HEK293T (cell line): ENCODE measurements at regions not wholly inside any gene's neighbourhood (a gene's known extent, or its start where the extent isn't known, plus 50 kb on each side); places are given as distances from the start of the nearest gene placed in this dataset.
"Not testable (repeated sequence)": the region's sequence is repeated elsewhere in the genome, so short reads cannot be mapped to it uniquely, and the experiment has no call there.

Source experiments
- CTCF ChIA-PET: fragments of 350-600 bp; formaldehyde crosslinking; extraction: SDS; loops from one replicate; lab custom pipeline; 2021; ENCODE audit warnings: antibody characterized with exemption, inconsistent platforms; lab: Yijun Ruan, JAX
- POLR2A ChIA-PET: fragments of 350-600 bp; formaldehyde crosslinking; extraction: SDS; loops from one replicate; lab custom pipeline; 2020; ENCODE audit warnings: antibody characterized with exemption, inconsistent platforms; lab: Yijun Ruan, JAX
- DNase-seq: peaks from one replicate; pipeline ENCODE4 v3.0.0; 2012; ENCODE audit warnings: mixed read lengths; ENCODE audit errors: extremely low spot score
- ARNT ChIP-seq: fragments of 450-650 bp; IDR thresholded peaks from 2 replicates; pipeline ENCODE4 v1.6.1; 2017; ENCODE audit warnings: mild to moderate bottlenecking
- BHLHE40 ChIP-seq: fragments of 450-650 bp; IDR thresholded peaks from 2 replicates; pipeline ENCODE4 v1.6.1; 2016; ENCODE audit warnings: mild to moderate bottlenecking, moderate library complexity, borderline replicate concordance
- CTBP1 ChIP-seq: fragments of 450-650 bp; IDR thresholded peaks from 2 replicates; pipeline ENCODE4 v1.6.1; 2016; ENCODE audit warnings: borderline replicate concordance
- ELF4 ChIP-seq: fragments of 450-650 bp; IDR thresholded peaks from 2 replicates; pipeline ENCODE4 v1.6.1; 2017; ENCODE audit warnings: antibody characterized with exemption
- FOXA1 ChIP-seq: fragments of 450-650 bp; IDR thresholded peaks from 2 replicates; pipeline ENCODE4 v1.6.1; 2016; ENCODE audit warnings: mild to moderate bottlenecking
- FOXK2 ChIP-seq: fragments of 450-650 bp; IDR thresholded peaks from 2 replicates; pipeline ENCODE4 v1.6.1; 2016; ENCODE audit warnings: mild to moderate bottlenecking
- FOXM1 ChIP-seq: fragments of 450-650 bp; IDR thresholded peaks from 2 replicates; pipeline ENCODE4 v1.6.1; 2017; ENCODE audit warnings: mild to moderate bottlenecking, borderline replicate concordance
- L3MBTL2 ChIP-seq: fragments of 450-650 bp; conservative IDR thresholded peaks from 2 replicates; pipeline ENCODE4 v1.6.1; 2016; ENCODE audit warnings: mild to moderate bottlenecking
- LEF1 ChIP-seq: fragments of 450-650 bp; IDR thresholded peaks from 2 replicates; pipeline ENCODE4 v1.6.1; 2017; ENCODE audit warnings: mild to moderate bottlenecking, borderline replicate concordance
- NFRKB ChIP-seq: fragments of 450-650 bp; IDR thresholded peaks from 2 replicates; pipeline ENCODE4 v1.6.1; 2016; ENCODE audit warnings: mild to moderate bottlenecking, moderate library complexity
- SP1 ChIP-seq: fragments of 450-650 bp; IDR thresholded peaks from 2 replicates; pipeline ENCODE4 v1.6.1; 2017
- SUZ12 ChIP-seq: fragments of 450-650 bp; IDR thresholded peaks from 2 replicates; pipeline ENCODE4 v1.6.1; 2016; ENCODE audit warnings: mild to moderate bottlenecking
- TARDBP ChIP-seq: fragments of 450-650 bp; IDR thresholded peaks from 2 replicates; pipeline ENCODE4 v1.6.1; 2016
- ZNF384 ChIP-seq: fragments of 450-650 bp; IDR thresholded peaks from 2 replicates; pipeline ENCODE4 v1.6.1; 2016
- TF ChIP-seq, protein P1 (sequence below): fragments of 450-650 bp; IDR thresholded peaks from 2 replicates; pipeline ENCODE4 v1.6.1; 2016

DNA sequence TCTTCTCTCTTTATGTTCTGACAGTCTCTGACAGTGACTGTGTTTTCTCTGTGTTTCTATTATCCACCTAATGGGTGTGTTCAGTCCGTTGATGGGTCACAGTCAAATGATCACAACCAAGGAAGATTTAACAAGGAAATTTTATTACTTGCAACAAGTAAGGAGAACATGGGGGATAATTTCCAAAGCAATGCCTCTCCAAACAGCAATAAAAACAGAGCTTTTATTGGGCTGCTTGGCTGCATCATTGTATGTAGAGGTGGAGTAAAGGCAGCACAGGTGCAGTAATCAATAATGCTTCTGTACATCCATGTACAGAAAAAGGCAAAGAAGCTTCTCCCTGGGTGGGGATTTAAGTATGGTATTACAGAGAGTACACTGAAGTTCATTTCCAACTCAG, 1525.6 kb downstream of the REEP3 start:
- ChIA-PET POLR2A (no interaction called here), CTCF (no interaction called here)
- TF ChIP-seq SUZ12 (no peak), ZNF384 (no peak), FOXM1 (no peak), NFRKB (no peak), FOXA1 (no peak), ELF4 (no peak), LEF1 (no peak), ARNT (no peak), SP1 (no peak)
- TF ChIP-seq, protein P1, sequence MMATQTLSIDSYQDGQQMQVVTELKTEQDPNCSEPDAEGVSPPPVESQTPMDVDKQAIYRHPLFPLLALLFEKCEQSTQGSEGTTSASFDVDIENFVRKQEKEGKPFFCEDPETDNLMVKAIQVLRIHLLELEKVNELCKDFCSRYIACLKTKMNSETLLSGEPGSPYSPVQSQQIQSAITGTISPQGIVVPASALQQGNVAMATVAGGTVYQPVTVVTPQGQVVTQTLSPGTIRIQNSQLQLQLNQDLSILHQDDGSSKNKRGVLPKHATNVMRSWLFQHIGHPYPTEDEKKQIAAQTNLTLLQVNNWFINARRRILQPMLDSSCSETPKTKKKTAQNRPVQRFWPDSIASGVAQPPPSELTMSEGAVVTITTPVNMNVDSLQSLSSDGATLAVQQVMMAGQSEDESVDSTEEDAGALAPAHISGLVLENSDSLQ, result no peak
- DNase-seq, result no peak

DNA sequence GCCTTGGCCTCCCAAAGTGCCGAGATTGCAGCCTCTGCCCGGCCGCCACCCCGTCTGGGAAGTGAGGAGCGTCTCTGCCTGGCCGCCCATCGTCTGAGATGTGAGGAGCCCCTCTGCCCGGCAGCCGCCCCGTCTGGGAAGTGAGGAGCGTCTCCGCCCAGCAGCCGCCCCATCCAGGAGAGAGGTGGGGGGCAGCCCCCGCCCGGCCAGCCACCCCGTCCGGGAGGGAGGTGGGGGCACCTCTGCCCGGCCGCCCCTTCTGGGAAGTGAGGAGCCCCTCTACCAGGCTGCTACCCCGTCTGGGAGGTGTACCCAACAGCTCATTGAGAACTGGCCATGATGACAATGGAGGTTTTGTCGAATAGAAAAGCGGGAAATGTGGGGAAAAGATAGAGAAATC, 1530.9 kb downstream of the REEP3 start:
- CTCF ChIA-PET, DNase-seq, POLR2A ChIA-PET: not testable (repeated sequence)

DNA sequence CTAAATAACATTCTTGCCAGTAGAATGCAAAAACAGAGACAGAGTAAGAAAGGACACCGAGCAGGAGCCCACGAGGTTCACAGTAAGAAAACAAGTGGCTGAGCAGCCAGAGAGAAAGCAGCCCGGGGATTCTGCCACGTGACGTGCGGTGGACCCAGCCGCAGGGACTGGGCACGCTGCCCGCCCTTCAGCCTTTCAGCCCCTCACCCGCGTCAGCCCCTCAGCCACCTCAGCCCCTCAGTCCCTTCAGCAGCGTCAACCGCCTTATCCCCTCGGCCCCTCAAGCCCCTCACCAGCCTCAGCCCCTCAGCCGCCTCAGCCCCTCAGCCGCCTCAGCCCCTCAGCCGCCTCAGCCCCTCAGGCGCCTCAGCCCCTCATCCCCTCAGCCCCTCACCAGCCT, 1532.2 kb downstream of the REEP3 start:
- CTCF ChIA-PET, POLR2A ChIA-PET, DNase-seq: not testable (repeated sequence)

DNA sequence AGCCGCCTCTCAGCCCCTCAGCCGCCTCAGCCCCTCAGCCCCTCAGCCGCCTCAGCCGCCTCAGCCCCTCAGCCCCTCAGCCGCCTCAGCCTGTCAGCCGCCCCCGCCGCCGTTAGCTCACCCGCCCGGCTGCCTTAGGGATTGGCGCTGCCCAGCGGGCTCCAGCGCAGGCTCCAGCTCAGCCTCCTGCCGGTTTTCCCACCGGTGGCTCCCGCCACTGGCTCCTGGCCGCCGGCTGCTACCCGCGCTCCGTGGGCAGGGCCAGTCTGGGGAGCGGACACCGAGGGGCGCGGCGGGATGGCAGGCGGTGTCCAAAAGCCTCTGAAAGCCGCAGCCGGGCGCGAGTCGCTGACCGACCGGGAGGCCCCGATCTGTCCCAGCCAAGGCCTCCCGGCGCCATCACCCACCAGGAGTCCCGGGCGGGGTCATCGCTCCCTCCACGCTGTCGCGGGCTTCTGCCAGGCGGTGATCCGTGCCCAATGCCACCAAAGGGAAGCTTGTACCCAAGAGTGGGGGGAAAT, 1532.7 kb downstream of the REEP3 start:
- CTCF ChIA-PET, result not testable (repeated sequence)

DNA sequence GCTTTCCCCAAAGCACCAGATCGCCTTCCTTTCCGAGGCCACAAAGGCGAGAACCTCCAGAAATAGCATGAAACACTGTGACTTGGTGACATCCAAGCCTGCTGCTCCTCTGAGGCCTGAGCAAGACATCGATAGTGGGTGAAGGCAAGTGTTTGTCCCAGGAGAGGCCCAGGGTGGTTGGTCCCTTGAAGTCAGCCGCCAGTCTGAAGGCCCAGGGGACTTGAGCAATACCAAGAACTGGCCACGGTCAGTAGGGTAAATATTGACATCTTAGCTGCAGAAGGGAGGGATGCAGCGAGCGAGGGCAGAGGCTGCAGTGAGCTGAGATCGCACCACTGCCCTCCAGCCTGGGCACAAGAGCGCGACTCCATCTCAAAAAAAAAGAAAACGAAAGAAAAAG, 1533.5 kb downstream of the REEP3 start:
- CTCF ChIA-PET, POLR2A ChIA-PET, DNase-seq: not testable (repeated sequence)

More for the DNA sequence above, 1532.7 kb downstream of the REEP3 start:
- POLR2A ChIA-PET, DNase-seq: not testable (repeated sequence)

DNA sequence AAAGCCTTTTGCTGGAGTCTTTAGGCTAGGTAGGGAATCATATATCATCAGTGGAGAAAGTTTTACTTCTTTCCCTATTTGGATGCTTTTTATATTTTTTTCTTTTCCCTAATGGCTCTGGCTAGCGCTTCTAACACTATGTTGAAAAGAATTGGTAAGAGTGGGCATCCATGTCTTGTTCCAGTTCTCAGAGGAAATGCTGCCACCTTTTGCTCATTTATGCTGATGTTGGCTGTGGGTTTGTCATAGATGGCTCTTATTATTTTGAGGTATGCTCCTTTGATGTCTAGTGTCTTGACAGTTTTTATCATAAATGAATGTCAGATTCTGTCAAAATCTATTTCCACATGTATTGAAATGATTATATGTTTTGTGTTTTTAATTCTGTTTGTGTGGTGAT, 1544.1 kb downstream of the REEP3 start:
- no peak for DNase-seq
- POLR2A ChIA-PET, result no interaction called here
- no peak for TF ChIP-seq FOXM1
- no peak for TF ChIP-seq L3MBTL2
- TF ChIP-seq FOXK2, result no peak
- no peak for TF ChIP-seq NFRKB
- no peak for TF ChIP-seq ZNF384
- no peak for TF ChIP-seq FOXA1
- no peak for TF ChIP-seq ELF4
- no peak for TF ChIP-seq SP1
- TF ChIP-seq LEF1, result no peak
- no peak for TF ChIP-seq BHLHE40
- no peak for TF ChIP-seq SUZ12
- CTCF ChIA-PET, result no interaction called here

DNA sequence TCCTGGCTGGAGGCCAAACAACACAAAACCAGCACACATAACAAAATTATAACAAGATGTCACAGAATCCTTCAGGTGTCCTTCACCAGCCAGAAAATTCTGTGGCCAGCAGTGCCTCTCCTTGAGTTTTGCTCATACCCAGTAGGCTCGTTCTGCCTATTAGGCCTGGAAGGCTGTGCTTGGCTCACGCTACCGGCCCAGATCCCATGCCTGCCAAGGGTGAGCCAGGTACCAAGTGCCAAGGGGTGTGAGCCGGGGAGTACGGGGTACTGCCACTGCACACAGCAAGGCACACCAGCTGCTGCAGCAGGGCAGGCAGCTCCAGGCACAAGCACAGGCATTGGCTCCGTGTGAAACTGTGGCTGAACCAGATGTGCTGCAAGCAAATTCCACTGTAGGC, 1562.0 kb downstream of the REEP3 start:
- ChIA-PET POLR2A (no interaction called here), CTCF (no interaction called here)
- no peak for TF ChIP-seq SP1
- TF ChIP-seq L3MBTL2, result no peak
- TF ChIP-seq, protein P1, result no peak
- no peak for TF ChIP-seq FOXK2
- no peak for TF ChIP-seq ELF4
- TF ChIP-seq CTBP1, result no peak
- no peak for TF ChIP-seq FOXM1
- TF ChIP-seq TARDBP, result no peak
- no peak for TF ChIP-seq ARNT
- no peak for TF ChIP-seq ZNF384
- TF ChIP-seq SUZ12, result no peak
- TF ChIP-seq LEF1, result no peak
- no peak for TF ChIP-seq FOXA1
- TF ChIP-seq BHLHE40, result no peak
- DNase-seq, result no peak

DNA sequence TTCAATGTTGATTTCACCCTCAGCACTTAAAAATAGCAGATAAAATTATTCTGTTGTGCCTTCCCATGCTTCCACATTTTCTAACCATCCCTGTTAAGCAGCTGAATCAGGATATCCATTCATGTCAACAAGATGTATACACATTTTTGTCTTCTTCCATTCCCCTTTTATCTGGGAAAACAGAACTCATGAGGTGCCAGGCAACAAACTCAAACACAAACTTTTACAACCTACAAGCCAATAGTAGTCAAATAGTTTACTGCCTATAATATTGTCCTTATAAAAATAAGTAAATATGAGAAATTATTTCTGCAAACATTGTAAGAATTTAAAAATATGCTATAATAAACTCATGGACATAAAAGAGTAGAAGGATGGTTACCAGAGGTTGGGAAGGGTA, 1569.8 kb downstream of the REEP3 start:
- ChIA-PET CTCF (no interaction called here), POLR2A (no interaction called here)
- DNase-seq, result no peak
- TF ChIP-seq FOXM1 (no peak), LEF1 (no peak), ZNF384 (no peak), NFRKB (no peak)

DNA sequence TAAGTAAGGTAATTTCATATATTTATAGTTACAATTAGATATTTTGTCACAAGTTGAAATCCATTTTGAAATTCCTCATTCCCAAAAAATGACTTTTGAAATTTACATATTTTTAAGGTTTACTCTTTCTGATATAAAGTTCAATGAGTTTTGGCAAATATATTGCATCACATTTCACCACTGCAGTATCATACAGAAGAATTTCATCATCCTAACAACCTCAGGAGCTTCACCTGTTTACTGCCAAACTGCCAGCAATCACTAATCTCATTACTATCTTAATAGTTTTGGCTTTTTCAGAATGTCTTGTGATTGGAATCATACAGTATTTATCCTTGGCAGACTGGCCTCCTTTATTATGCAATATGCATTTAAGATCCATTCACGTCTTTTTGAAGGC, 1578.9 kb downstream of the REEP3 start:
- ChIA-PET CTCF (no interaction called here), POLR2A (no interaction called here)
- TF ChIP-seq NFRKB, result no peak
- TF ChIP-seq CTBP1, result no peak
- TF ChIP-seq, protein P1, result no peak
- TF ChIP-seq TARDBP, result no peak
- DNase-seq, result no peak

DNA sequence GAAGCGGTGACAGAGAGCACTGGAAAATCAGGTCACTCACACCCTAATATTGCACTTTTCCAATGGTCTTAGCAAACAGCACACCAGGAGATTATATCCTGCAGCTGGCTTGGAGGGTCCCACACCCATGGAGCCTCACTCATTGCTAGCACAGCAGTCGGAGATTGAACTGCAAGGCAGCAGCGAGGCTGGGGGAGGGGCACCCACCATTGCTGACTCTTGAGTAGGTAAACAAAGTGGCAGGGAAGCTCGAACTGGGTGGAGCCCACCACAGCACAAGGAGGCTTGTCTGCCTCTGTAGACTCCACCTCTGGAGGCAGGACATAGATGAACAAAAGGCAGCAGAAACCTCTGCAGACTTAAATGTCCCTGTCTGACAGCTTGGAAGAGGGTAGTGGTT, 1579.7 kb downstream of the REEP3 start:
- DNase-seq, POLR2A ChIA-PET: not testable (repeated sequence)

More for the DNA sequence above, 1579.7 kb downstream of the REEP3 start:
- CTCF ChIA-PET, result not testable (repeated sequence)
